Mucosa of gallbladder (tissue), 1 donor: ENCODE measurements at regions not wholly inside any gene's neighbourhood (a gene's known extent, or its start where the extent isn't known, plus 50 kb on each side); places are given as distances from the start of the nearest gene placed in this dataset.

Source experiments
- DNase-seq: peaks from one replicate; pipeline ENCODE4 v3.0.0-alpha.2; 2020; ENCODE audit warnings: low spot score
- donor health status: DM: no; HTN: no; CAD: no.

DNA sequence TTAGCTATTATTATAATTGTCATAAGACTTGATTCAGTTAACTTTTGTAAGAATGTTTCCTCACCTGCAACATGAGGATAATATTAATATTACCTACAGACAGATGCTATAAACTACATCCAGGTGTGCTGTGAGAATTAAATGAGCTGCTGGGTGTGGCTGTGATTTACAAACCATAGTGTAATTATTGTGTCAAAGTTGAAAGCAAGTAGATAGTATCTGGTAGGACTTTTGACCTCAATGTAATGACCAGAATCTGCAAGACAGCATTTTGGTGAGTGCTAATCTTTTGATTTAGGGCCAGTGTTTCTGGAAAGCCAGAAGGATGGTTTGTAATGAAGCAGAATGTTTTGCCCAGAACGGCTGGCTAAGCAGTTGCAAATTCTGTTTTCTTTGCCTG lies 162.5 kb downstream of the TRMT11 start:
- DNase-seq, result no peak

DNA sequence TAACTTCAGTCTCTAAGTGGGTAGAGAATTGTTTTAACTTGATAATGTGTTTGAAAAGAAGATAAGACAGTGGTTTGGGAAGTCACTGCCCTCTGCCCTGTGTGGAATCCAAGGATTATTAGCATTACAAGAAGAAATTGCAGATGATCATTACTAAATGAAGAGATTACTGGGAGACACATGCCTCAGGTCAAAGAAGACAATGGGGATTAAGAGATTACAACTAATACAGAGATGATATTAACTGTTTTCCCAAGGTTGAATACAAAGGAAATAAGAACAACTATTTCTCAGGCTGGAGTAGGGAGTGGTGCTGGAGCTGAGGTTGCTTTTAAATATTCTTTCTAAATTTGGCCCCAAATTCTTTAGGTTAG lies 166.0 kb downstream of the TRMT11 start:
- no peak for DNase-seq

DNA sequence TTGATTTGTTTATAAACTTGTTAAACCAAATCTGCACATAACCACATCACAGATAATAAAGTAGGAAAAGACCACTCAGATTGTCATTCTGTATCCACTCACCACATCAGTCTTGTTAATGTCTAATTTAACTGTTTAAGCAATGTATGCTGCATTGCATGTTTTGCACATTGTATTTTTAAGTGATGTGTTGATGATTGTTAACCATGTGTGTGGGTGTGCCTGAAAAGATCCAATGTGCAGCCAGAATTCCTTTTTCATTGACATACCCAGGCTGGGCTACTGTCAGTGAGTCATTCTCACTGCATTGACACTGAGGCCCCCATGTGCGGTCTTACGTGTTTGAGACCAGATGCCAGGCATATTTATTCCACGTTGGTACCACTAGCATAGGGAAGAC lies 167.3 kb downstream of the TRMT11 start:
- DNase-seq, result no peak

DNA sequence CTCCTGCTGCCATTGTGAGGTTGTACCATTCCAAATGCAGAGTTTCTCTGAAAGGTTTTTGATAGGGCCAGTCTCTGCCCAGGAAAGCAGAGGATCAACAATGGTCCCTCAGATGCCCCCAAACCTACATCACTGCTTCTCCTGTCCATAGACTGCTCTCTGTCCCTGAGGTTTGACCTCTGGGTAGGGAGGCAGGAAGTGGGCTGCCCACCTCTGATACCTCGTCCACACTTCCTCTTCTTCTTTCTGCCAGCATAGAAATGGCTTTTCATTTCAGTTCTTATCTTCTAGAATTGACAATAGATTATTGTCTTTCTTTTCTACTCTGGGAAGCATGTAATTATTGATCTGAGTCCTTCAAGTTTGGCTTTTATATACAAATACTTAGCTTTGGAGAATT lies 170.6 kb downstream of the TRMT11 start:
- no peak for DNase-seq

DNA sequence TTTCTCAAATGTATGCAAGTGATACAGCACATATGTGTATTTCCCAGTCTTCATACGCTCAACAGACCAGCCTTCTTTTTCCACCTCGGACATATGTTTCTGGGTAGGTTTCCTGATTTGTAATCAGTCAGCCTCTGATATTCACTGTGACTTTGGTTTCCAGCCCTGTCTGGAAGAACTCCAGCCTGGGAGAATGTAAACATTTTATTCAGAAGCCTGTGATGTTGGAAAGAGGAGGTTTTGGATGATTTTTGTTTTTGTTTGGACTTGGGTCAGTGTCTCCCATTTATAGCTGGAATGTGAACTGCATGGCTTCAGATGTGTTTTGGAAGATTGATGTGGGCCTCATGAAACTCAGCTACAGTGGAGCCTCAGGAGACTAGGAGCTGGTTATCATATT lies 172.2 kb upstream of the CENPW start:
- DNase-seq, result no peak

DNA sequence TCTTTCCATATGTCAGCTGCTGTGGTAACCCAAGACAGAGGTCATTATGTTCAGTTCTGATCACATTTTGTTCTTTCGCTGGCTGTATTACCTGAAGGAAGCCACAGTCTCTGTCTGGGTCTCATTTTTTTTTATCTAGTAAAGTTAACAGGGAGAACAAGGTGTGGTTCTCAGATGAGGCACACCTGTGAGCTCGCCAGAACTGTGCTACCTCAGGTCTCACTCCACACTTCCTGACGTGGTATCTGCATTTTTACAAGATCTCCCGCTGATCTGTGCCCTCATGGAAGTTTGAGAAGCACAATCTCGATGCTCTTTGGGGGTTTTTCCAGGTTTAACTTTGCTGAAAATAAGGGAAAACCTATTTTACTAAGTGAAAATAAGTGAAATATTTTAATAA lies 169.5 kb upstream of the CENPW start:
- no peak for DNase-seq

DNA sequence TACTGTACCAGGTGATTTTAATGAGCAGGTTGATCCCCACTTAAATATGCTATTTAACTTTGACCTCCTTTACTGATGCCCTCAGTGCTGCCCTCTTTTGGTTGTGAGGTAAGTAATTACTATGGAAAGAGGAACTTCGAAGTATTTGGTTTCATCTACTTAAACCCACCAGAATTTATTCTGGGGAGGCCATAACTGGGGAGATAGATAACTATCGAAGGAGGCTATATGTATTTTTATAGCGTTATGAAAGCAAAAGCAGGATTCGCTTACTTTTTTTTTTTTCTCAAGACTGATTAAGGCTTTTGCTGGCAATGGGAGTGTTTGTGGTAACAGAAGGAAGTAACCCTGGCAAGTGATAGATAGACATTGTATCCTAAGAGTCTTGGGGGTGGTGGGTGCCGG lies 168.9 kb upstream of the CENPW start:
- no peak for DNase-seq

DNA sequence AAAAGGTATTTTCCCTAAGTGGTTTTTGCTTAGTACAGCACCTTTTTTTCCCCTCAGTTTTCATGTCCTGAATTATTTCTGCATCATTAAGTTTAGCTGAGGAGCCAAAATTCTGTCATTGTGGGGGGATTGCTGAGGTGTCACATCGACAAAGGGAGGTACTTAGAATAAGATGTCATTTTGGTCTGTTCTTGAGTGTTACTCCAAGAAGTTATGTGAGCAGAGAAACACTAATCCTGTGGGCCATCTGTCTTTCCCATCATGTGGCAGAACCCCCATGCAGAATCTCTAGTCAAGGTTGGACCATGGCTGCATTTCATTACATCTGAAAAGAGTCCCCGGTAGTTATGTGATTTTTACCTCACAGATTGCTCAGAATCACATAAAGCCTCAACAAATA lies 167.8 kb upstream of the CENPW start:
- DNase-seq, result no peak

DNA sequence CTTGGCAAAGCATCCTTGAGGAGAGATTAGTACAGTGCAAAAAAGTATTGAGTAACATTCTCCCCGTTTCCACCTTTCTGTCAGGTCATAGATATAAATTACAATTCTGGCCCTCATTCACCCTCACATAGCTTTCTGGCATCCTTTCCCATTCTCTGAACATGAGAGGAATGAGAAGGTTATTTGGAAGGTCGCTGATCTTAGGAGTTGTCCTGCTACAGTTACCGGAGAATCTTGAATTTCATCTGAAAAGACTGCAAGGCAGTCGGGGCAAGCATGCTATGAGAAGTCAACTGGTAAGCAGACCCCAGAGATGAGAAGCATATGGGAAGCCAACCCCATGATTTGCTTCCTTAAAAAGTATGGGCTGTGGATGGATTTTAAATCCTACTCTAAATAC lies 166.7 kb upstream of the CENPW start:
- DNase-seq, result no peak

DNA sequence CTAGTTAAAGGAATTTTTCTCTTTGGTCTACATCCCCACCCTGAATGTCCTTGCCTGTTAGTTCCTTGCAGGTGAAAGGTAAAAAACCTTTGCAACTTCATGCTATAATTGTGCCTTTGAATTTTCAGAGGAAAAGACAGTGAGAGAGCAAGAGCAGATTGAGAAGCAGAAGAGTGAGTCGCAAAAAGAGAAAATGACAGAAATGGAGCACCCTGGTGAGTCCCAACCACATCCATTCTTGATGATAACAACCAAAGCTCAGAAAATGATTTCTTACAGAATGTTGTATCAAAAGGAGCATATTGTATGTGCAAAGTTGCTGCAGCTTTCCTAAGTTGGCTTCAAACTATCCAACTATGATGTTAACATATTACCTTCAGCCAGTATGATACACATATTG lies 165.2 kb upstream of the CENPW start:
- no peak for DNase-seq

DNA sequence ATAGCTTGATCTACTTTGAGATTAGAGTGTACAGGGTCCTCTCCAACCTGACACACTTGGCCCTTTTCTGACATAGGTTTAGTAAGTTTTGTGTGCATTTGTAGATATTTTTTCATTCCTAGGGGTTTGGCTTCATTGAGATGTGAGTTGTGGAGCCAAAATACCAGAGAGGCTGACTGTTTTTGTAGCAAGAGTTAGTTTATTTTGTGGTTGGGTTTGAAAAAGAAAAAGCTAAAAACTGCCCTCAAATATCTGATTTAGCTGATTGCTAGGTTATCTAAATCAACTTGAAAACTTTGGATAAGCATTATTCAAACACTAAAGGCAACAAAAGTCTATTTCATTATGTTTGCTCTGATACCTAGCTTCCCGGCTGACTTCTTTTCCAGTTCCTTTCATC lies 164.7 kb upstream of the CENPW start:
- no peak for DNase-seq

DNA sequence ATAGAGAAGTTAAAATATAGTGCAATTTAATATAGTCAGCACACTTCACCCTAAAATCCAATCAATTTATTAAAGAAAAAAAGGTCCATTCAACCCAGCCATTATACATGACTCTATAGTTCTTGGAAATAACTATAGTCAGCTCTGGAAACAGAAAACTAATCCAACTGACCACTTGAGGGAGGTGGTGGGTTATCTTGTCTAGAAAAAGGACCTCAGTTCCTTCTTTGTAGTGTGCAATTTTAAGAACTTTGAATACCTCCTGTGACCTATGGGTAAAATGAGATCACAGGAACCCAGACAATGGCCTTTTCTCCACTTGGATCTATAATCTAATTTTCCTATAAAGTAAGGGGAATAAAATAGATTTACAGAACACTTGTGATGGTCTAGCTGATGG lies 163.6 kb upstream of the CENPW start:
- DNase-seq, result no peak

DNA sequence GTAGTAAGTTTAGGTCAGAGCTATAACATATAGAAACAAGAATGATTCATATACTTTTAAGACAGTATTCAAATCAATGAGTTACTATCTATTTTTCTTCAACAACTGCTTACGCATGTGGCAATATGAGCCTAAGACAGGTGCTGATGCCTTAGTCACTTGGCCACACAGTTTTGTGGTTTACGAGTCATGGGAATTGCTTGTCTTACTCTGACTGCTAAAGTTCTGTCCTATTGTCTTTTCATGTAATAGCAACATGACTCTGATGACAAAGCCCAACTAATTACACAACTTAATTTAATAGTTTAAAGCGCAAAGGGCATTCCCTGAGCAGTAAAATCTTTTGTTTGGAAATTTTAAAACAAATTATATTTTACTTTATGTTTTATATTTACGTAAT lies 159.3 kb upstream of the CENPW start:
- DNase-seq, result no peak

DNA sequence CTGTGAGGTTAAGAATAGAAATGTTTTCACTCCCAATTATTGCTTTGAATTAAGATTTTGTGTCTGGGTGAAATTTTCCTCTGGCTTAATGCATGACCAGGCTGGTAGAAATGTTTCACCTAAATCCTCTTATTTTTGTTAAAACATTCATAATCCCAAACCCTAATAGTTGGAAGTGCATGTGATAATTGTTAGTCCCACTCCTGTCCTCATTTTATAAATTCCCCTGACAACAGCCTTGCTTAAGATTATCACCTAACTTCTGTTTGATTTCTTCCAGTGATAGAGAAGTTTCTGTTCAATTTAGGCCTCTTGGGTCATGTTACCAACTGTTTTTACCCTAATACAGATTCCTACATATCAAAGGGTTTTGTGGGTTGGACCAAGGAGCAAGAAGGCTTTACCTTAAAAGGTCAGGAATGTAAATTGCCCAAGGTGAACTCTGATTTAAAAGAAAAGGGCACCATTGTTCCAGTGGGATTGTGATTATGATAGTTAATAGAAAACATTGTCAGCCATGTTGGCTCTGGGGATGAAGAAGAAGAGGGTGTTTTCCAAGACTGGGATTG lies 158.7 kb upstream of the CENPW start:
- no peak for DNase-seq

DNA sequence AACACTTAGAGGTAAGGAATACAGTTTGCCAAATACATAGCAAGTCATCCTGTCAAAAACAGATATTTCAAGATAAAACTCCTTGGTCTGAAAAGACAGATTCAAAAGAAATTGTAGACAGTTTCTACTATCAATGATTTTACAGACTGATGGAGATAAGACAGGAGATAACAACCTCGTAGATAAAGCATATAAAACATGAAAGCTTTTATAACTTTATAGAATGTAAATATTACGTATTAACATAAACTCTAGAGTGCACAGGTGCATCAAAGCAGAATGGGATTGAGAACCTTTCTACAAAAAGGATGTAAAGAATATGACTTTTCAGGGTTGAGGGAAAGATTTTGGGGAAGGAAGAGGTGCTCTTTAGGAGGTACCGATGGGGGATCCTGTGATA lies 158.0 kb upstream of the CENPW start:
- DNase-seq, result no peak

DNA sequence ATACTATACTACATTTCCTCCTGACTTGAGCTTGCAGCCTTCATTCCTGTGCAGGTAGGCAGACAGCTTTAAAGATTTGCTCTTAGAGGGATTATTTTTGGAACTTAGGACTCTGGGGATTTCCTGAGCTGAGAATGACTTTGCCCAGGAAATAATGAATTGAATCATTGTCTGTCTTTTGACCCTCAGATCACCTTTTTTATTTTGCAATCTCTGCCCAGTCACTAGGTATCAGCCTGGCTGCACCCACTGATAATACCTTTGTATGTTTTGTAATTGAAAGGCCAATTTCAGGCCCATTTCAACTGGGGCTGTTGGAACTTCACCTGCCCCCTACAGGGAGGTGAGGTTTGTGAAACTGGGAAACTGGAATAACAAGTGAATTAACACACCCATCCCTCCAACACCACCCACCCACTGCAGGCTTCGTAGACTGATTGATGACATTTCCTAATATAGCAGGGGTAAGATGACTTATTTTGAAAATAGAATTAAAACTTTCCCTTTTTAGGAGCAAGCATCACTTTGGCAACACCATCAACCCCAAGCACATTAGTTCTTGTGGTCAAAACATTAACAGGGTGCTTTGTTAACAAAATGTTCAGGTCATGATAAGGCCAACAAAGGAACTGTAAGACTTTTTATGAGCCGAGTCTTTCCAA lies 157.1 kb upstream of the CENPW start:
- no peak for DNase-seq

DNA sequence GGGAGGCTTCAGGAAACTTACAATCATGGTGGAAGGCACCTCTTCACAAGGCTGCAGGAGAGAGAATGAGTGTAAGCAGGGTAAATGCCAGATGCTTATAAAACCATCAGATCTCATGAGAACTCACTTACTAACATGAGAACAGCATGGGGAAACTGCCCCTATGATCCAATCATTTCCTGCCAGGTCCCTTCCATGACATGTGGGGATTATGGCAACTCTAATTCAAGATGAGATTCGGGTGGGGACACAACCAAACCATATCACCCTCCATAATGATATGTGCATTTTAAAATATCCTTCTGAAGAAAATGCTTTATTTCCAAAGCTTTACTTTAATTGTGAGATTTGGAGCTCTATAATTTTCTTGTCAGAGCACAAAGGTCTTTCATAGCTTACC lies 154.1 kb upstream of the CENPW start:
- no peak for DNase-seq

DNA sequence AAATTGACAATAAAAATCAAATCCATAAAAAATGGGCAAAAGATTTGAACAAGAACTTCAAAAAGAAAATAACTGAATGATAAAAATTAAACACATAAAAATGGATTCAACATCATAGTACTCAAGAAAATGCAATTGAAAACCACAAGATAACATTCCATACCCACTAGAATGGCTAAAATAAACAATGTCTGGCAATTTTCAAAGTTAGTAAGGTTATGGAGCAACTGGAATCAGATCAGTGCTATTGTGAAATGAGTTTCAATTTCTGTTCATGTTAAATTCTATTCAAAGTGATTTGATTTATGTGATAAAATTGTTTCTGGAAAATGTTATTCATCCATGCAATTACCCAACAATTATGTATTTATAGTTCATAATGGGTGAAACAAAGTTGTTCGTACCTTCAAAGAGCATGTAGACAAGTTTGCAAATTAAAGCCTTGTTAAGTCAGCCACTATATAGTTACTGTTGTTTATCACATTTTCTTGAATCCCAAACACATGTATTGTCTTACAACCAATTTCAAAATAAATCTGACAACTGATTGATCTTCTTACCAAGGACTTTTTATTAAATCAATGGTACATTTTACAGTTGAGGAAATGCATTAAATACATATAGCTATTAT lies 151.5 kb upstream of the CENPW start:
- no peak for DNase-seq

DNA sequence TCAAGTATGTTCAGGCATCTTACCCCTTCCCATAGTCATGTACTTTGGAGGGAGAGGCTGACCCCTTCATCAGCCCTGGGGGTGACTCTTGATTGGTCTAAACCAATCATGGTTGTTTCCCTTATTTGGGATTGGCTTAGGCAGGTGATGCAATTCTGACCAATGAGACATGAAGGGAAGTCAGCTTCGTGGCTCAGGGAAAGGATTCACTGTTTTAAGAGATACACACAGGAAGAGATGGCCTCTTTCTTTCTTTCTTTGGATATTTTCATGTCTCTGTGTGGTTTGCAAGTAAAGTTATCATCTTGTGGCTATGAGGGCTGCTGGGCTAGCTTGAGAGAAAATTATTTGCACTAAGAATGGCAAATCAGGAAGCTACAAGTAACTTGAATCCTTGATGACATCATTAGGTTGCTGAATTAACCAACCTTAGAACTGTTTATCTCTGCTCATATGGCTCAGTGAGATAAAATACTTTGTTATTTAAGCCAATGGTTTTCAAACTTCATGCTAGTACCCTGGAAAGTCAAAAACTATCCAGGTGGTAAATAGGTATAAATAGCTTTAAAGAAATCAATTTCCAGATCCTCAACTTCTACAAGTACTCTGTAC lies 144.2 kb upstream of the CENPW start:
- no peak for DNase-seq

DNA sequence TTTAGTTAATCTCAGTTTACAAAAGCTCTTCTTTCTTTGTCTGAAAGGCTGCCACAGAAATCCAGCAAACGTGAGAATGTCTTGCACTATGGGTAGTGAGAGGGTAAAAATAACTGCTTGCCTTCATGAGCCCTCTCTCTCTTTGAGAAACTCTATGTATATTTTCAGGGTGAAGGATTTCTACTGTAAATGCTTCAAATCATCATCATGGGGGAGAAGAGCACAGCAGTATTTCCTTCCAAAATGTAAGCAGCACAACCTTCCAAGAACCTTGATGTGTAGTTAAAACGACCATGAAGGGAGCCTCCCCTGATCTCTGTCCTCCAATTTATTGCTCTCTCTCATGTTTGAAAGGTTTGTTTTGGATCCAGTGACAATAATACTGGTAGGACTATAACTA lies 141.3 kb upstream of the CENPW start:
- no peak for DNase-seq

DNA sequence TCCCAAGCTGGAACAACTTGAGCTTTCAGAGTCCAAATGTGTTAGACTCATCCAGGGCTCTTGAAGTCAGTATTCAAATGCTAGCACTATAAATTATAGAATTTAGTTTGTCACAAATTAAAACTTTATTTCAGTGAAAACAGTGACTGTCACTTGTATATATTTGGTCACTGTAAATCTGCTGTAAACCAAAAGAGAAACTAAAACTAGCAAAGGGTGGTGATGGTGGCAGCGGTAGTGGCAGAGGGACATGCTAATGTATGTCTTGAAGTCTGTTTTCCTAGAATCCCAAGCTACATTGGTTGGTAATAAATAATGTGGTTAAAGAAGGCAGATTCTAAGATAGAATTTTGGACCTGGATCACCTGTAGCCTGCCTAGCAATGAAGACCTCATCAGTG lies 140.4 kb upstream of the CENPW start:
- DNase-seq, result no peak

DNA sequence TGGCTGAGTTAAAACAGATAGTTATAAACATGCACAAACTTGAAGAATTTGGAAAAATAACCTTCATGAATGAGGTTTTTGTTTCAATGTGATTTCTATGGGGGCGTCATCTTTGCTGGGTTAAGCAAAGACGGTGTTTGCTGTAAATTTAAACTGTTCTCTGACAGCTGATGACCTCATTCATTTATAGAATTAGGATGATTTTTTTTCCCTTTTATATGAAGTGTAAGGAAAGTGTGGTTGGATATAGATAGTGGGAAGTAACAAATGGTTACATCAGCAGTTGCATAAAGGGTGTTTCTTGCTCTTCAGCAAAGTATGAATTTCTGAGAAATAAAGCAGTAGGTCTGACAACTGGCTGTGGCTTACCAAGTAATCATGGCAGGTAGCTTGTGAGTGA lies 137.2 kb upstream of the CENPW start:
- DNase-seq, result no peak

DNA sequence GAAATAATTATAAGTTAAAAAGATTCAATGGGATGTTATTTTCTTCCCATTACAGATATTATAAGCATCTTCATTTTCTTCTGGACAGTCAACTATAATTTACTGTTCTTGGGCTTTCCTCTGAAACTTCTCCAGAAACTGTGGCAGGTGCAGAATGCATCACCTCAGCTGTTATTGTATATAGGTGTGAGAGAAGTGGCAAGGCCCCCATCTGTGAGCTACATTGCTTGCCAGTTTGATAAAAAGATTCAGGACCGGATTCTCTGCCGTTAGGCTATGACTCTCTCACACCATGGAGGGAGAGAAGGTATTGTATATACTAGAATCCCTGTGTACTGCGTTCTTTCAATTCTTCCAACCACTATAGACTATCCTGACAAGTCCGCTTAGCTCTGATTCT lies 135.8 kb upstream of the CENPW start:
- DNase-seq, result no peak

DNA sequence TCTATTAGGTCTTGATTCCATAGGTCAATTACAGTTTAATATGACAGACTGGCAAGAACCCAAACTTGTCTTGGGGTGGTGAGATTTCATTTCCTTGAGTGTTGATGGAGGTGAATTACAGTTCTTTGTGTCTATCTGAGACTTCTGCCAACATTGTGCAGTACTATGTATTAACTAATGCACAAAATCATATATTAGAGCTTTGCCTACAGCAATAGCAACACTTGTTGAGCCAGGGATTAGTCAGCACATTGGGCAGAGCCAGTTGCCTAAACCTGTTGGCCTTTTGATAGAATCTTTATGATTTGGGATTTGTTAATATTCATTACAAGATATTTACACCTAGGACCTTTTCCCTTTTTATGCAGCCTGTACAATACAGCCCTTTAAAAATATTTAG lies 135.3 kb upstream of the CENPW start:
- no peak for DNase-seq
